Panc1 (cell line): ENCODE measurements at regions not wholly inside any gene's neighbourhood (a gene's known extent, or its start where the extent isn't known, plus 50 kb on each side); places are given as distances from the start of the nearest gene placed in this dataset.

ENCODE experiments used
- ATAC-seq: fragments of 200-7000 bp; cut with Tn5 transposase; 2 replicates; pipeline ENCODE4 v1.9.1; 2020; ENCODE audit warnings: mild to moderate bottlenecking, moderate library complexity
- BruUV-seq: library from RNA; stranded (reverse); fragments of 400-500 nt; replicated peaks from 2 replicates; lab custom pipeline; 2021; lab: Mats Ljungman, UMichigan
- CTCF ChIA-PET: fragments of 300-600 bp; sonication (Branson Sonifier 250); formaldehyde crosslinking; loops from one replicate; lab custom pipeline; 2022; ENCODE audit warnings: antibody characterized with exemption; lab: Charles Lee
- POLR2A ChIA-PET: fragments of 300-600 bp; sonication (Branson Sonifier 250); formaldehyde crosslinking; loops from one replicate; lab custom pipeline; 2022; ENCODE audit warnings: antibody characterized with exemption; lab: Charles Lee
- DNase-seq: peaks from one replicate; pipeline ENCODE4 v3.0.0-alpha.2; 2010; ENCODE audit warnings: low read depth, low spot score
- H3K27ac ChIP-seq: 2 replicates; pipeline ENCODE4 v1.5.1; 2011; ENCODE audit warnings: mild to moderate bottlenecking, low read length, inconsistent platforms
- H3K27me3 ChIP-seq: fragments of 200-500 bp; sonication (Bioruptor generic); 2 replicates; pipeline ENCODE4 v1.6.0; 2014; ENCODE audit warnings: low read length, inconsistent platforms; ENCODE audit not compliant: control insufficient read depth, insufficient read depth
- H3K36me3 ChIP-seq: fragments of 200-500 bp; sonication (Bioruptor generic); 2 replicates; pipeline ENCODE4 v1.5.1; 2014; ENCODE audit warnings: inconsistent platforms, mild to moderate bottlenecking, low read length, moderate library complexity; ENCODE audit not compliant: control insufficient read depth, insufficient read depth
- H3K4me1 ChIP-seq: 2 replicates; pipeline ENCODE4 v1.5.1; 2011; ENCODE audit warnings: inconsistent platforms, mild to moderate bottlenecking, low read length, moderate library complexity; ENCODE audit not compliant: control insufficient read depth, insufficient read depth
- H3K4me3 ChIP-seq, 2 experiments: 2 replicates each; pipeline ENCODE4 v1.5.1; 2011 to 2012; ENCODE audit warnings: low read depth in 2 of 2, low read length in 2 of 2, mild to moderate bottlenecking in 2 of 2, inconsistent platforms in 1 of 2, moderate library complexity in 1 of 2
- H3K9me3 ChIP-seq: fragments of 200-500 bp; sonication (Bioruptor generic); 2 replicates; pipeline ENCODE4 v1.5.1; 2014; ENCODE audit warnings: low read depth, mild to moderate bottlenecking, inconsistent platforms, low read length, moderate library complexity; ENCODE audit not compliant: control insufficient read depth, insufficient read depth
- POLR2AphosphoS5 ChIP-seq: IDR thresholded peaks from 2 replicates; pipeline ENCODE4 v1.6.1; 2012; ENCODE audit warnings: mild to moderate bottlenecking, low read depth, low read length, moderate library complexity
- SIN3A ChIP-seq: IDR thresholded peaks from 2 replicates; pipeline ENCODE4 v1.6.1; 2012; ENCODE audit warnings: low read depth, mild to moderate bottlenecking, low read length, moderate library complexity, borderline replicate concordance; ENCODE audit not compliant: insufficient read depth
- TCF7L2 ChIP-seq: IDR thresholded peaks from 2 replicates; pipeline ENCODE4 v1.6.1; 2011; ENCODE audit warnings: mild to moderate bottlenecking, low read depth, low read length, inconsistent platforms
- in situ Hi-C: cut with HindIII; loops from 2 replicates; pipeline ENCODE4 v1.10.0; 2016; ENCODE audit warnings: low sequenced_read_pairs, low pct_unique_long_range_greater_than_20kb
- intact Hi-C: fragments of 100-400 bp; cut with micrococcal nuclease; formaldehyde crosslinking; loops from one replicate; pipeline ENCODE4 v1.10.0; 2022; ENCODE audit not compliant: unreplicated experiment
- TF ChIP-seq, protein P1 (sequence below), 2 experiments: IDR thresholded peaks; 2 replicates each; pipeline ENCODE4 v1.6.1; 2011 to 2012; ENCODE audit warnings: low read depth in 2 of 2, control low read depth in 1 of 2, low read length in 1 of 2, mild to moderate bottlenecking in 1 of 2, moderate library complexity in 1 of 2; ENCODE audit not compliant: insufficient read depth in 1 of 2
- TF ChIP-seq, protein P2 (sequence below): fragments of 450-650 bp; IDR thresholded peaks from 2 replicates; pipeline ENCODE4 v1.5.1; 2017; ENCODE audit warnings: mild to moderate bottlenecking

DNA sequence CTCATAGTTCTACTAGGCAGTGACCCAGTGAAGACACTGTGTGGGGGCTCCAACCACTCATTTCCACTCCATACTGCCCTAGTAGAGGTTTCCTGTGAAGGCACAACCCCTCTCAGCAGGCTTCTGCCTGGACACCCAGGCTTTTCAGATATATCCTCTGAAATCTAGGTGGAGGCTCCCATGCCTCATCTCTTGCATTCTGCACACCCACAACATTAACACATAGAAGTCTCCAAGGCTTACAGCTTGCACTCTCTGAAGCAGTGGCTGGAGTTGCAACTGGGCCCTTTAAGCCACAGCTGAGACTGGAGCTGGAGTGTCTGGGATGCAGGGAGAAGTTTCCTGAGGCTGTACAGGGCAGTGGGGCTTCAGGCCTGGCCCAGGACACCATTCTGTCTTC is 347.7 kb upstream of the SPRY2 start:
- TF ChIP-seq, protein P1, sequence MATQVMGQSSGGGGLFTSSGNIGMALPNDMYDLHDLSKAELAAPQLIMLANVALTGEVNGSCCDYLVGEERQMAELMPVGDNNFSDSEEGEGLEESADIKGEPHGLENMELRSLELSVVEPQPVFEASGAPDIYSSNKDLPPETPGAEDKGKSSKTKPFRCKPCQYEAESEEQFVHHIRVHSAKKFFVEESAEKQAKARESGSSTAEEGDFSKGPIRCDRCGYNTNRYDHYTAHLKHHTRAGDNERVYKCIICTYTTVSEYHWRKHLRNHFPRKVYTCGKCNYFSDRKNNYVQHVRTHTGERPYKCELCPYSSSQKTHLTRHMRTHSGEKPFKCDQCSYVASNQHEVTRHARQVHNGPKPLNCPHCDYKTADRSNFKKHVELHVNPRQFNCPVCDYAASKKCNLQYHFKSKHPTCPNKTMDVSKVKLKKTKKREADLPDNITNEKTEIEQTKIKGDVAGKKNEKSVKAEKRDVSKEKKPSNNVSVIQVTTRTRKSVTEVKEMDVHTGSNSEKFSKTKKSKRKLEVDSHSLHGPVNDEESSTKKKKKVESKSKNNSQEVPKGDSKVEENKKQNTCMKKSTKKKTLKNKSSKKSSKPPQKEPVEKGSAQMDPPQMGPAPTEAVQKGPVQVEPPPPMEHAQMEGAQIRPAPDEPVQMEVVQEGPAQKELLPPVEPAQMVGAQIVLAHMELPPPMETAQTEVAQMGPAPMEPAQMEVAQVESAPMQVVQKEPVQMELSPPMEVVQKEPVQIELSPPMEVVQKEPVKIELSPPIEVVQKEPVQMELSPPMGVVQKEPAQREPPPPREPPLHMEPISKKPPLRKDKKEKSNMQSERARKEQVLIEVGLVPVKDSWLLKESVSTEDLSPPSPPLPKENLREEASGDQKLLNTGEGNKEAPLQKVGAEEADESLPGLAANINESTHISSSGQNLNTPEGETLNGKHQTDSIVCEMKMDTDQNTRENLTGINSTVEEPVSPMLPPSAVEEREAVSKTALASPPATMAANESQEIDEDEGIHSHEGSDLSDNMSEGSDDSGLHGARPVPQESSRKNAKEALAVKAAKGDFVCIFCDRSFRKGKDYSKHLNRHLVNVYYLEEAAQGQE (IDR thresholded peaks at IDR 0.05; ENCODE audit: insufficient read depth in 1 of 2, low read depth in 2 of 2, low read length in 1 of 2), result no peak
- TF ChIP-seq TCF7L2 (no peak), SIN3A (no peak), POLR2AphosphoS5 (no peak)
- TF ChIP-seq, protein P2, sequence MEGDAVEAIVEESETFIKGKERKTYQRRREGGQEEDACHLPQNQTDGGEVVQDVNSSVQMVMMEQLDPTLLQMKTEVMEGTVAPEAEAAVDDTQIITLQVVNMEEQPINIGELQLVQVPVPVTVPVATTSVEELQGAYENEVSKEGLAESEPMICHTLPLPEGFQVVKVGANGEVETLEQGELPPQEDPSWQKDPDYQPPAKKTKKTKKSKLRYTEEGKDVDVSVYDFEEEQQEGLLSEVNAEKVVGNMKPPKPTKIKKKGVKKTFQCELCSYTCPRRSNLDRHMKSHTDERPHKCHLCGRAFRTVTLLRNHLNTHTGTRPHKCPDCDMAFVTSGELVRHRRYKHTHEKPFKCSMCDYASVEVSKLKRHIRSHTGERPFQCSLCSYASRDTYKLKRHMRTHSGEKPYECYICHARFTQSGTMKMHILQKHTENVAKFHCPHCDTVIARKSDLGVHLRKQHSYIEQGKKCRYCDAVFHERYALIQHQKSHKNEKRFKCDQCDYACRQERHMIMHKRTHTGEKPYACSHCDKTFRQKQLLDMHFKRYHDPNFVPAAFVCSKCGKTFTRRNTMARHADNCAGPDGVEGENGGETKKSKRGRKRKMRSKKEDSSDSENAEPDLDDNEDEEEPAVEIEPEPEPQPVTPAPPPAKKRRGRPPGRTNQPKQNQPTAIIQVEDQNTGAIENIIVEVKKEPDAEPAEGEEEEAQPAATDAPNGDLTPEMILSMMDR, result no peak
- BruUV-seq, result no TSS peak
- DNase-seq (no peak), ATAC-seq (no peak)
- ChIA-PET POLR2A (no interaction called here), CTCF (no interaction called here)
- in situ Hi-C loops, result no loop called here
- no peak overlapping the region for H3K4me3 ChIP-seq
- no peaks in the 10 kb centered on the region for H3K27me3 ChIP-seq
- no peaks in the 10 kb centered on the region for H3K4me1 ChIP-seq
- H3K9me3 ChIP-seq, result no peaks in the 10 kb centered on the region
- no peaks in the 10 kb centered on the region for H3K36me3 ChIP-seq
- H3K27ac ChIP-seq, result no peak overlapping the region
- intact Hi-C loops, result no loop called here

DNA sequence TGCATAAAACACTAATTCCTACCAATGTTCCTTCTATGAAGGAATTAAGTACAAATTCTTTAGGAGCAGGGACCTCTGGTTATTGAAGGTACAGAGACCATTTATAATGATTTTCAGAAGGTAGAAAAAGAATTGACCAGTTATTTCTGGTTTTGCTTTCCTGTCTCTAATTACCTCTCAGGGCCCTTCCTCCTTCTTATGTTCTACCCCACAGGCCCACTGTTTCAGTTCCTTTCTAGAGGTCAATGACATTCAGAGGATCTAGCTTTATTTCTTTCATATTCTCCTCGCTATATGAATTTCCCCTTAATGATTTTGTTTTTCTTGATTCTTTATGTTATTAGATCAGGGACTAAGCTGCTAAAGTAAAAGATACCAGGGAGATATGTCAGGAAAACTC is 345.0 kb upstream of the SPRY2 start:
- intact Hi-C loops (no loop called here), in situ Hi-C loops (no loop called here)
- no peaks in the 10 kb centered on the region for H3K9me3 ChIP-seq
- no peaks in the 10 kb centered on the region for H3K36me3 ChIP-seq
- ATAC-seq, result no peak
- H3K27ac ChIP-seq, result no peak overlapping the region
- ChIA-PET POLR2A (no interaction called here), CTCF (no interaction called here)
- no peak for DNase-seq
- H3K27me3 ChIP-seq, result no peaks in the 10 kb centered on the region
- TF ChIP-seq TCF7L2 (no peak), SIN3A (no peak), POLR2AphosphoS5 (no peak)
- TF ChIP-seq, protein P2, result no peak
- TF ChIP-seq, protein P1 (IDR thresholded peaks at IDR 0.05; ENCODE audit: insufficient read depth in 1 of 2, low read depth in 2 of 2, low read length in 1 of 2), result no peak
- BruUV-seq, result no TSS peak
- no peak overlapping the region for H3K4me3 ChIP-seq
- no peaks in the 10 kb centered on the region for H3K4me1 ChIP-seq
